Stomach (tissue), 4 donors: ENCODE measurements at regions not wholly inside any gene's neighbourhood (a gene's known extent, or its start where the extent isn't known, plus 50 kb on each side); places are given as distances from the start of the nearest gene placed in this dataset.

ENCODE experiments used
- CTCF ChIP-seq, 7 experiments: fragments of 450-650 bp in 4 of 7; fragments of 200-600 bp in 3 of 7; sonication (generic) in 3 of 7; IDR thresholded peaks; one replicate each; pipeline ENCODE4 v1.5.1; 2016 to 2019; ENCODE audit warnings: antibody characterized with exemption in 7 of 7, control low read depth in 2 of 7, mild to moderate bottlenecking in 1 of 7
- POLR2AphosphoS5 ChIP-seq, 3 donors: sonication (generic); formaldehyde crosslinking; IDR thresholded peaks; one replicate each; pipeline ENCODE4 v1.6.1; 2016; ENCODE audit warnings: antibody characterized with exemption in 3 of 3

- TF ChIP-seq POLR2AphosphoS5 (IDR thresholded peaks at IDR 0.05) = no peak
- no peak for TF ChIP-seq CTCF (IDR thresholded peaks at IDR 0.05)
These were observed 371.1 kb downstream of the RAB38 start for GRCh38 chr11:87804176-87804575.
